Heart left ventricle (tissue), 13 donors: ENCODE measurements at regions not wholly inside any gene's neighbourhood (a gene's known extent, or its start where the extent isn't known, plus 50 kb on each side); places are given as distances from the start of the nearest gene placed in this dataset.

Experiments used
- CTCF ChIP-seq, 12 donors: fragments of 200-600 bp; sonication (generic) in 4 of 12; IDR thresholded peaks; one replicate each; pipeline versions ENCODE4 v1.5.0 to v1.8.0; 2018 to 2022; ENCODE audit warnings: antibody characterized with exemption in 12 of 12, mild to moderate bottlenecking in 5 of 12
- POLR2A ChIP-seq, 2 donors: fragments of 450-650 bp; IDR thresholded peaks; one replicate each; pipeline ENCODE4 v1.6.1; 2017; ENCODE audit warnings: antibody characterized with exemption in 2 of 2, mild to moderate bottlenecking in 2 of 2, moderate library complexity in 2 of 2
- donor health status: ischemic (EF 13 %, LVEDD 7.1; RV severe dilation, severe dysfunction).
- donor health status: DM: no; HTN: yes; CAD: no.
- donor health status: DM: no; HTN: no; CAD: no.
- donor health status: ischemic (EF 25% LVEDD 6.9; RV normal size, moderate dysfunction).
- donor health status: ischemic (EF 25% LVEDD 5.7; RV mildly dilated, moderate dysfunction).
- donor health status: ischemic (EF 35%, LVEDD 5.7; RV mildly dilated, moderate dysfunction).
- donor health status: nonischemic (EF 11% LVEDD 7.7; RV severe dilation, severe dysfunction).
- donor health status: DM: yes; HTN: yes; CAD: no.
- donor health status: PGD.
- donor health status: ischemic (EF 29% LVEDD 5.4; RV normal size, mild dysfunction).
- donor health status: nonischemic (EF 23%, LVEDD 6.1; RV moderate dilation, normal function).

DNA sequence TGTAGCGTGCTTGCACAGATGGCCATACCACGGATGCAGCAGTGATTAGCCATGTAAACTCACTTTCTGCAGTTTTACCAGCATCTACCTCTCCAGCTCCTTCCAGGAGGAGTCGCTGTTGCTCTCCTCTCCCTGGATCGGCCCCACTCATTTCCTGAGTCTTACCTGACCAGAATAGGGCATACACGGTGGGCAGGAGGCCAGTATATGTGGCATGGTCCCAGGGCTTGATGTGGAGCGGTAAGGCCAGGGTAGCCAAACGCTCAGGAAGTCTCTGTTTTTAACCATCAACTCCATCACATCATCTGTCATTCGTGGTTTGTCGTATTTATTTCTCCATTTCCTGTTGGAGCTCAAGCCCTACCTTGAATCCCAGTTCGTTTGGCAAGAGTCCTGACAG lies 163.4 kb upstream of the USP24 start:
- TF ChIP-seq CTCF (IDR thresholded peaks at IDR 0.05) (peak in 11 of 12 donors; percentile 15 to 56 (median 39)), POLR2A (IDR thresholded peaks at IDR 0.05) (no peak)
